A673 (cell line): ENCODE measurements at regions not wholly inside any gene's neighbourhood (a gene's known extent, or its start where the extent isn't known, plus 50 kb on each side); places are given as distances from the start of the nearest gene placed in this dataset.

ENCODE experiments used
- BruUV-seq: library from RNA; stranded (reverse); fragments of 400-500 nt; replicated peaks from 2 replicates; lab custom pipeline; 2021; lab: Mats Ljungman, UMichigan
- CTCF ChIA-PET: fragments of 300-600 bp; sonication (Branson Sonifier 250); formaldehyde crosslinking; loops from one replicate; lab custom pipeline; 2022; ENCODE audit warnings: antibody characterized with exemption; lab: Charles Lee
- POLR2A ChIA-PET: fragments of 300-600 bp; sonication (Branson Sonifier 250); formaldehyde crosslinking; loops from one replicate; lab custom pipeline; 2022; ENCODE audit warnings: antibody characterized with exemption; ENCODE audit not compliant: low non-redundant PET; lab: Charles Lee
- DNase-seq: peaks from one replicate; pipeline ENCODE4 v3.0.0-alpha.2; 2015; ENCODE audit warnings: low spot score
- H3K27ac ChIP-seq: fragments of 200-600 bp; sonication (generic); 2 replicates; pipeline ENCODE4 v1.5.1; 2016; ENCODE audit warnings: mixed run types, low read depth, mild to moderate bottlenecking, mixed read lengths, antibody characterized with exemption, low read length; ENCODE audit not compliant: poor library complexity, severe bottlenecking
- H3K27me3 ChIP-seq: fragments of 200-600 bp; sonication (generic); replicated peaks from 2 replicates; pipeline ENCODE4 v1.6.1; 2017; ENCODE audit warnings: mixed run types, low read depth, mild to moderate bottlenecking, mixed read lengths, antibody characterized with exemption, low read length; ENCODE audit not compliant: insufficient read depth, poor library complexity
- H3K36me3 ChIP-seq: fragments of 200-600 bp; sonication (generic); 2 replicates; pipeline ENCODE4 v1.6.1; 2016; ENCODE audit warnings: mixed run types, mild to moderate bottlenecking, mixed read lengths, antibody characterized with exemption, low read length; ENCODE audit not compliant: insufficient read depth, poor library complexity, severe bottlenecking
- H3K4me1 ChIP-seq: fragments of 200-600 bp; sonication (generic); 2 replicates; pipeline ENCODE4 v1.6.1; 2017; ENCODE audit warnings: mixed run types, mild to moderate bottlenecking, mixed read lengths, antibody characterized with exemption, low read length; ENCODE audit not compliant: insufficient read depth, poor library complexity, severe bottlenecking
- H3K4me3 ChIP-seq: fragments of 200-600 bp; sonication (generic); 2 replicates; pipeline ENCODE4 v1.5.1; 2016; ENCODE audit warnings: low read depth, mixed run types, mild to moderate bottlenecking, mixed read lengths, low read length; ENCODE audit not compliant: poor library complexity, severe bottlenecking
- H3K9me3 ChIP-seq: fragments of 200-600 bp; sonication (generic); 2 replicates; pipeline ENCODE4 v1.6.1; 2016; ENCODE audit warnings: mixed run types, low read depth, mild to moderate bottlenecking, mixed read lengths, antibody characterized with exemption, low read length; ENCODE audit not compliant: poor library complexity, severe bottlenecking
- EZH2 ChIP-seq: fragments of 200-600 bp; sonication (generic); IDR thresholded peaks from 2 replicates; pipeline ENCODE4 v1.6.1; 2017; ENCODE audit warnings: borderline replicate concordance, low read depth, mild to moderate bottlenecking, mixed read lengths, antibody characterized with exemption, low read length; ENCODE audit not compliant: poor library complexity, severe bottlenecking
- intact Hi-C: fragments of 100-400 bp; cut with micrococcal nuclease; formaldehyde crosslinking; loops from one replicate; pipeline ENCODE4 v1.10.0; 2022; ENCODE audit not compliant: unreplicated experiment
- TF ChIP-seq, protein P1 (sequence below): fragments of 300-800, 200-600 bp; sonication (generic); conservative IDR thresholded peaks from 2 replicates; pipeline ENCODE4 v1.5.1; 2017; ENCODE audit warnings: low read depth, mild to moderate bottlenecking, antibody characterized with exemption, low read length, moderate library complexity, mixed read lengths

DNA sequence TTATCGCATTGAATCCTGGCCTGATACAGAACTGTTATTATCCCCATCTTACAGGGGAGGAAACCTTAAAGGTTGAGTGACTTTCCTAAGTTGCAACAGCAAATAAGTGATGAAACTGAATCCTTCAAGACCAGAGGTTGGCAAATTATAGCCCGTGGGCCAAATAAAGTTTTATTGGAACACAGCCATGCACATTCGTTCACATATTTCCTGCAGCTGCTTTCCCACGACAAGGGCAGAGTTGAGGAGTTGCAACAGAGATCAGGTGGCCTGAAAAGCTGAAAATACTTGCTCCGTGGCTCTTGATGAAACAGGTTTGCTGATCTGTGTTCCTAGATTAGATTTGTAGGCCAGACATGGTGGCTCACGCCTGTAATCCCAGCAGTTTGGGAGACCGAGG is 126.7 kb downstream of the PHETA1 start:
- no peak for DNase-seq
- Histone ChIP-seq H3K27ac (no peak overlapping the region), H3K4me1 (no peaks in the 10 kb centered on the region), H3K27me3 (no peaks in the 10 kb centered on the region), H3K4me3 (no peak overlapping the region), H3K36me3 (no peaks in the 10 kb centered on the region), H3K9me3 (no peaks in the 10 kb centered on the region)
- intact Hi-C loops: no loop called here
- ChIA-PET POLR2A (interaction anchor here (0.6 kb wide), 1 partner anchor 9 kb away, joined by 5 read pairs; no protein-coding TSS in a partner anchor), CTCF (no interaction called here)
- TF ChIP-seq EZH2: no peak
- TF ChIP-seq, protein P1, sequence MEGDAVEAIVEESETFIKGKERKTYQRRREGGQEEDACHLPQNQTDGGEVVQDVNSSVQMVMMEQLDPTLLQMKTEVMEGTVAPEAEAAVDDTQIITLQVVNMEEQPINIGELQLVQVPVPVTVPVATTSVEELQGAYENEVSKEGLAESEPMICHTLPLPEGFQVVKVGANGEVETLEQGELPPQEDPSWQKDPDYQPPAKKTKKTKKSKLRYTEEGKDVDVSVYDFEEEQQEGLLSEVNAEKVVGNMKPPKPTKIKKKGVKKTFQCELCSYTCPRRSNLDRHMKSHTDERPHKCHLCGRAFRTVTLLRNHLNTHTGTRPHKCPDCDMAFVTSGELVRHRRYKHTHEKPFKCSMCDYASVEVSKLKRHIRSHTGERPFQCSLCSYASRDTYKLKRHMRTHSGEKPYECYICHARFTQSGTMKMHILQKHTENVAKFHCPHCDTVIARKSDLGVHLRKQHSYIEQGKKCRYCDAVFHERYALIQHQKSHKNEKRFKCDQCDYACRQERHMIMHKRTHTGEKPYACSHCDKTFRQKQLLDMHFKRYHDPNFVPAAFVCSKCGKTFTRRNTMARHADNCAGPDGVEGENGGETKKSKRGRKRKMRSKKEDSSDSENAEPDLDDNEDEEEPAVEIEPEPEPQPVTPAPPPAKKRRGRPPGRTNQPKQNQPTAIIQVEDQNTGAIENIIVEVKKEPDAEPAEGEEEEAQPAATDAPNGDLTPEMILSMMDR: no peak
- no TSS peak for BruUV-seq

DNA sequence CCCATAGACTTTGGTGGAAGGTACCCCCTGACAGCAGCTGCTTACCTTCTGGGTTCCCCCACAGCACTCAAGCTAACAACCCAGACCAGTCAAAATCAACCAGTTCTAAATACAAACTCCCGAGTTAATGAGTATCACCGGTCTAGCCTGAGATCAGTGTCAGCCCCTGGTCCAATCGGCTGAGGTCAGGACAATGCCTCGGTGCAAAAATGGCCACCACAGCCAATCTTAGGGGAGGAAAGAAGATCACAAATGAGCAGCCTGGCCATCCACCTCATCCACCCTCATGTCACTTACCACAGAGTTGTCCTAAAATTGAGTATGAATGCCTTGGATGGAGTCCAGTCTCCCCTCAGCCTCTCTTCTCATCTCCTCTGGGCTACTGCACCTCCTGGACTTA is 128.5 kb downstream of the PHETA1 start:
- no peak overlapping the region for H3K4me3 ChIP-seq
- intact Hi-C loops: no loop called here
- no peak for DNase-seq
- no peaks in the 10 kb centered on the region for H3K9me3 ChIP-seq
- ChIA-PET CTCF (no interaction called here), POLR2A (no interaction called here)
- no peaks in the 10 kb centered on the region for H3K36me3 ChIP-seq
- no peak overlapping the region for H3K27ac ChIP-seq
- H3K4me1 ChIP-seq: no peaks in the 10 kb centered on the region
- no TSS peak for BruUV-seq
- H3K27me3 ChIP-seq: no peaks in the 10 kb centered on the region
- TF ChIP-seq, protein P1: no peak
- no peak for TF ChIP-seq EZH2

DNA sequence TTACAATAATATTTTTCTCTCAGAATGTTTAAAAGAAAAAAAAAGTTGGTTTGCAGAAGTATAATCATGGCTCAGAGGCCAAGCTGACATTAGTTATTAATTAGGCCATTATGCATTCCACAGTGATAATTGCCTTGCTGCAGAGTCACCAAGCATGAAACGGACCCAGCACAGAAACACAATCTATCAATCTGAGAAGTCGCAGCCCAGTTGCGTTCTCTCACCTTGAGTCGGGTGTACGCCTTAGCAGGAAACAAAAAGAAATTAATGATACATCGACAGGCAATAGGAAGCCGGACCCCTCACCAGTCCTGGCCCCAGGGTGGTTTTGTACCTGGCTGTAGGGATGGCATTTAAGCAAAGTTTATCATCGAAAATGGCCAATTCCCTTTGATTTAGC is 129.7 kb downstream of the PHETA1 start:
- no peak overlapping the region for H3K4me3 ChIP-seq
- no peaks in the 10 kb centered on the region for H3K4me1 ChIP-seq
- intact Hi-C loops: no loop called here
- H3K9me3 ChIP-seq: no peaks in the 10 kb centered on the region
- POLR2A ChIA-PET: no interaction called here
- BruUV-seq: no TSS peak
- H3K27me3 ChIP-seq: no peaks in the 10 kb centered on the region
- no peak for DNase-seq
- CTCF ChIA-PET: no interaction called here
- TF ChIP-seq, protein P1: no peak
- TF ChIP-seq EZH2: no peak
- H3K36me3 ChIP-seq: no peaks in the 10 kb centered on the region
- no peak overlapping the region for H3K27ac ChIP-seq
